HL-60 (cell line): ENCODE measurements at regions not wholly inside any gene's neighbourhood (a gene's known extent, or its start where the extent isn't known, plus 50 kb on each side); places are given as distances from the start of the nearest gene placed in this dataset.

ENCODE experiments used
- CTCF ChIP-seq: IDR thresholded peaks from one replicate; pipeline ENCODE4 v1.5.1; 2011; ENCODE audit warnings: low read length, control low read depth, inconsistent platforms; ENCODE audit not compliant: insufficient read depth
- GABPA ChIP-seq: IDR thresholded peaks from 2 replicates; pipeline ENCODE4 v1.6.1; 2012; ENCODE audit warnings: low read depth
- POLR2AphosphoS5 ChIP-seq: IDR thresholded peaks from 2 replicates; pipeline ENCODE4 v1.6.1; 2012; ENCODE audit warnings: low read depth
- REST ChIP-seq: IDR thresholded peaks from 2 replicates; pipeline ENCODE4 v1.6.1; 2012; ENCODE audit warnings: low read depth; ENCODE audit not compliant: insufficient replicate concordance
- SPI1 ChIP-seq: IDR thresholded peaks from 2 replicates; pipeline ENCODE4 v1.6.1; 2012; ENCODE audit warnings: low read depth, mild to moderate bottlenecking, borderline replicate concordance

- no peak for TF ChIP-seq CTCF
- TF ChIP-seq GABPA = no peak
- no peak for TF ChIP-seq REST
- no peak for TF ChIP-seq POLR2AphosphoS5
- TF ChIP-seq SPI1 = no peak
These were observed 80.5 kb upstream of the MBNL2 start for GRCh38 chr13:97141564-97142005.
